ENCODE measurements at regions not wholly inside any gene's neighbourhood (a gene's known extent, or its start where the extent isn't known, plus 50 kb on each side); places are given as distances from the start of the nearest gene placed in this dataset.

- peaks cover 68% of the 10 kb centered on the region for H3K9me3 Mint-ChIP-seq
- no peaks in the 10 kb centered on the region for H3K36me3 Mint-ChIP-seq (ENCODE audit: low read depth)
- no peak overlapping the region for H3K27ac Mint-ChIP-seq
- Histone ChIP-seq H3K27ac (ENCODE audit: low read depth, low read length) (no peak overlapping the region), H3K4me1 (ENCODE audit: control insufficient read depth, insufficient read depth, low read length) (no peaks in the 10 kb centered on the region), H3K36me3 (ENCODE audit: control insufficient read depth, insufficient read depth, low read length) (no peaks in the 10 kb centered on the region), H3K4me3 (ENCODE audit: low read length) (no peak overlapping the region), H3K9me3 (ENCODE audit: control insufficient read depth, low read length) (no peaks in the 10 kb centered on the region), H3K9ac (ENCODE audit: extremely low read depth, low read length, poor library complexity, severe bottlenecking) (no peak overlapping the region), H3K27me3 (ENCODE audit: control insufficient read depth, insufficient read depth, low read length, poor library complexity, severe bottlenecking) (no peaks in the 10 kb centered on the region)
- WGBS, 2 experiments (ENCODE audit: insufficient coverage in 1 of 2, insufficient read length in 1 of 2), result no CpG with 5 or more reads among the region's 1 CpG
- no peak overlapping the region for H3K4me3 Mint-ChIP-seq
- no peak for TF ChIP-seq CTCF (conservative IDR thresholded peaks at IDR 0.05)
- no peaks in the 10 kb centered on the region for H3K4me1 Mint-ChIP-seq
- no peak for DNase-seq
- H3K27me3 Mint-ChIP-seq (ENCODE audit: insufficient read depth), result no peaks in the 10 kb centered on the region
Observed at GRCh38 chrX:39104745-39105144, 303.5 kb downstream of the MID1IP1 start.

GRCh38 chrX:39112143-39112542 lies 310.9 kb downstream of the MID1IP1 start:
- Mint-ChIP-seq H3K4me3 (no peak overlapping the region), H3K9me3 (peaks cover 62% of the 10 kb centered on the region), H3K4me1 (no peaks in the 10 kb centered on the region), H3K36me3 (ENCODE audit: low read depth) (no peaks in the 10 kb centered on the region), H3K27ac (no peak overlapping the region), H3K27me3 (ENCODE audit: insufficient read depth) (no peaks in the 10 kb centered on the region)
- DNase-seq, result no peak
- WGBS, 2 experiments (ENCODE audit: insufficient coverage in 1 of 2, insufficient read length in 1 of 2), result 100% methylated on average over 1 of the region's 3 CpGs; no CpG with 5 or more reads in 1 of the 2 experiments
- Histone ChIP-seq H3K4me3 (ENCODE audit: low read length) (no peak overlapping the region), H3K4me1 (ENCODE audit: control insufficient read depth, insufficient read depth, low read length) (no peaks in the 10 kb centered on the region), H3K27ac (ENCODE audit: low read depth, low read length) (no peak overlapping the region), H3K9me3 (ENCODE audit: control insufficient read depth, low read length) (peaks cover 13% of the 10 kb centered on the region), H3K9ac (ENCODE audit: extremely low read depth, low read length, poor library complexity, severe bottlenecking) (no peak overlapping the region), H3K36me3 (ENCODE audit: control insufficient read depth, insufficient read depth, low read length) (no peaks in the 10 kb centered on the region), H3K27me3 (ENCODE audit: control insufficient read depth, insufficient read depth, low read length, poor library complexity, severe bottlenecking) (no peaks in the 10 kb centered on the region)
- TF ChIP-seq CTCF (conservative IDR thresholded peaks at IDR 0.05), result no peak

- Histone ChIP-seq H3K4me1 (ENCODE audit: control insufficient read depth, insufficient read depth, low read length) (no peaks in the 10 kb centered on the region), H3K9ac (ENCODE audit: extremely low read depth, low read length, poor library complexity, severe bottlenecking) (no peak overlapping the region), H3K36me3 (ENCODE audit: control insufficient read depth, insufficient read depth, low read length) (no peaks in the 10 kb centered on the region), H3K4me3 (ENCODE audit: low read length) (no peak overlapping the region), H3K27ac (ENCODE audit: low read depth, low read length) (no peak overlapping the region), H3K9me3 (ENCODE audit: control insufficient read depth, low read length) (peaks cover 13% of the 10 kb centered on the region), H3K27me3 (ENCODE audit: control insufficient read depth, insufficient read depth, low read length, poor library complexity, severe bottlenecking) (no peaks in the 10 kb centered on the region)
- H3K27ac Mint-ChIP-seq, result no peak overlapping the region
- H3K9me3 Mint-ChIP-seq, result peaks cover 50% of the 10 kb centered on the region
- TF ChIP-seq CTCF (conservative IDR thresholded peaks at IDR 0.05), result no peak
- H3K4me3 Mint-ChIP-seq, result no peak overlapping the region
- no peaks in the 10 kb centered on the region for H3K36me3 Mint-ChIP-seq (ENCODE audit: low read depth)
- no peak for DNase-seq
- H3K27me3 Mint-ChIP-seq (ENCODE audit: insufficient read depth), result no peaks in the 10 kb centered on the region
- no peaks in the 10 kb centered on the region for H3K4me1 Mint-ChIP-seq
Observed at GRCh38 chrX:39115166-39115565, 313.9 kb downstream of the MID1IP1 start.

All from endodermal cell (in vitro differentiated cells).